ENCODE measurements at regions not wholly inside any gene's neighbourhood (a gene's known extent, or its start where the extent isn't known, plus 50 kb on each side); places are given as distances from the start of the nearest gene placed in this dataset.

DNA sequence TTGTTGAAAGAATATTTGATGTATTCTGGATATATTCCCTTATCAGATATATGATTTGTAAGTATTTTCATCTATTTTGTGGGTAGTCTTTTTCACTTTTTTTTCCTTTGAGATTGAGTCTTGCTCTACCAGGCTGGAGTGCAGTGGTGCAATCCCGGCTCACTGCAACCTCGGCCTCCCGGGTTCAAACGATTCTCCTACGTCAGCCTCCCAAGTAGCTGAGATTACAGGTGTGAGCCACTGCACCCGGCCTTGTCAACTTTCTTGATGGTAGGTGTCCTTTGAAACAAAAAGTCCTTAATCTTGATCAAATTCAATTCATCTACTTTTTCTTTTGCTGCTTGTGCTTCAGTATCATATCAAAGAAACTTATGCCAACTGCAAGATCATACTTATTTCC is 297.2 kb upstream of the NRSN1 start:
- TF ChIP-seq, protein P1, sequence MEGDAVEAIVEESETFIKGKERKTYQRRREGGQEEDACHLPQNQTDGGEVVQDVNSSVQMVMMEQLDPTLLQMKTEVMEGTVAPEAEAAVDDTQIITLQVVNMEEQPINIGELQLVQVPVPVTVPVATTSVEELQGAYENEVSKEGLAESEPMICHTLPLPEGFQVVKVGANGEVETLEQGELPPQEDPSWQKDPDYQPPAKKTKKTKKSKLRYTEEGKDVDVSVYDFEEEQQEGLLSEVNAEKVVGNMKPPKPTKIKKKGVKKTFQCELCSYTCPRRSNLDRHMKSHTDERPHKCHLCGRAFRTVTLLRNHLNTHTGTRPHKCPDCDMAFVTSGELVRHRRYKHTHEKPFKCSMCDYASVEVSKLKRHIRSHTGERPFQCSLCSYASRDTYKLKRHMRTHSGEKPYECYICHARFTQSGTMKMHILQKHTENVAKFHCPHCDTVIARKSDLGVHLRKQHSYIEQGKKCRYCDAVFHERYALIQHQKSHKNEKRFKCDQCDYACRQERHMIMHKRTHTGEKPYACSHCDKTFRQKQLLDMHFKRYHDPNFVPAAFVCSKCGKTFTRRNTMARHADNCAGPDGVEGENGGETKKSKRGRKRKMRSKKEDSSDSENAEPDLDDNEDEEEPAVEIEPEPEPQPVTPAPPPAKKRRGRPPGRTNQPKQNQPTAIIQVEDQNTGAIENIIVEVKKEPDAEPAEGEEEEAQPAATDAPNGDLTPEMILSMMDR (IDR thresholded peaks at IDR 0.05; ENCODE audit: low read depth, low read length, poor library complexity, severe bottlenecking): no peak
- TF ChIP-seq EZH2phosphoT487 (IDR thresholded peaks at IDR 0.05; ENCODE audit: borderline replicate concordance, low read length): no peak

Measured in DOHH2 (cell line).